ENCODE measurements at regions not wholly inside any gene's neighbourhood (a gene's known extent, or its start where the extent isn't known, plus 50 kb on each side); places are given as distances from the start of the nearest gene placed in this dataset.

DNA sequence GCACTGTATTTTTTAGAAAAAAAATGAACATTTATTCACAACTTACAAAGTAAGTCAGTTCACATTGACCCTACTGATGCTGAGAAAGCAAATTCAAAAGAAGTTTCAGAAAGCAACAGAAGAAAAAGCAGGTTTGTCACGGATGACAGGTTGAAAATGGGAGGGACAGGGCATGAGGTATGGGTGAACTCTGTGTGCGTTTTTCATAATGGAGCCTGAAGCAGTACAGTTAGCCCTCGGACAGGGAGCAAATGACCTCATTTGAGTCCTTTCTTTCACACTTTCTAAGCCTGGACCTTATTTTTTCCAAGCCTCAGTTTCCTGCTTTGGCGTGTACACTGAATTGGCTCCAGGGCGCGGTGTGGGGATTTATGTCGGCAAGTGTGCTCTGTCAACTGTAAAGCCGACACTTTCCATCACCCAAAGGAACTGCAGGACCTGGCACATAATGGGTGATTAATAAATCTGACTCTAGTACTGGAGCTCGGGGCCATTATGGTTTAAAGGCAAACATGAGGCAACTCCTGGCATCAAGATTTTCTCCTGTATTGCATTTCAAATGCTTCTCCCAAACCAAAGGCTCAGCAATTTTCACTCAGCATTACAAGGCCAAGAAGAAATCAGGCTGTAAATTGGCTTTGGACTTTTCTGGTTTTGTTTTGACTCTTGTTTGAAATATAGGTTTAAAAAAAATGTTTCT is 345.5 kb upstream of the DUSP10 start:
- Histone ChIP-seq H3K9me3 (ENCODE audit: control insufficient read depth, insufficient read depth, low read depth, low read length) (no peaks in the 10 kb centered on the region), H3K4me3 (ENCODE audit: low read depth, low read length) (no peak overlapping the region), H3K27ac (ENCODE audit: extremely low read depth, low read depth, low read length) (no peak overlapping the region), H3K4me1 (ENCODE audit: control insufficient read depth, insufficient read depth, low read length) (no peaks in the 10 kb centered on the region), H3K36me3 (ENCODE audit: control insufficient read depth in 2 of 2, insufficient read depth in 1 of 2, low read length in 2 of 2) (no peaks in the 10 kb centered on the region)
- TF ChIP-seq ZNF292 (tag by site-specific recombination; IDR thresholded peaks at IDR 0.05; ENCODE audit: borderline replicate concordance, low read depth), result no peak
- TF ChIP-seq ZNF311 (tag by site-specific recombination; IDR thresholded peaks at IDR 0.05; ENCODE audit: borderline replicate concordance), result no peak
- TF ChIP-seq, protein P1, sequence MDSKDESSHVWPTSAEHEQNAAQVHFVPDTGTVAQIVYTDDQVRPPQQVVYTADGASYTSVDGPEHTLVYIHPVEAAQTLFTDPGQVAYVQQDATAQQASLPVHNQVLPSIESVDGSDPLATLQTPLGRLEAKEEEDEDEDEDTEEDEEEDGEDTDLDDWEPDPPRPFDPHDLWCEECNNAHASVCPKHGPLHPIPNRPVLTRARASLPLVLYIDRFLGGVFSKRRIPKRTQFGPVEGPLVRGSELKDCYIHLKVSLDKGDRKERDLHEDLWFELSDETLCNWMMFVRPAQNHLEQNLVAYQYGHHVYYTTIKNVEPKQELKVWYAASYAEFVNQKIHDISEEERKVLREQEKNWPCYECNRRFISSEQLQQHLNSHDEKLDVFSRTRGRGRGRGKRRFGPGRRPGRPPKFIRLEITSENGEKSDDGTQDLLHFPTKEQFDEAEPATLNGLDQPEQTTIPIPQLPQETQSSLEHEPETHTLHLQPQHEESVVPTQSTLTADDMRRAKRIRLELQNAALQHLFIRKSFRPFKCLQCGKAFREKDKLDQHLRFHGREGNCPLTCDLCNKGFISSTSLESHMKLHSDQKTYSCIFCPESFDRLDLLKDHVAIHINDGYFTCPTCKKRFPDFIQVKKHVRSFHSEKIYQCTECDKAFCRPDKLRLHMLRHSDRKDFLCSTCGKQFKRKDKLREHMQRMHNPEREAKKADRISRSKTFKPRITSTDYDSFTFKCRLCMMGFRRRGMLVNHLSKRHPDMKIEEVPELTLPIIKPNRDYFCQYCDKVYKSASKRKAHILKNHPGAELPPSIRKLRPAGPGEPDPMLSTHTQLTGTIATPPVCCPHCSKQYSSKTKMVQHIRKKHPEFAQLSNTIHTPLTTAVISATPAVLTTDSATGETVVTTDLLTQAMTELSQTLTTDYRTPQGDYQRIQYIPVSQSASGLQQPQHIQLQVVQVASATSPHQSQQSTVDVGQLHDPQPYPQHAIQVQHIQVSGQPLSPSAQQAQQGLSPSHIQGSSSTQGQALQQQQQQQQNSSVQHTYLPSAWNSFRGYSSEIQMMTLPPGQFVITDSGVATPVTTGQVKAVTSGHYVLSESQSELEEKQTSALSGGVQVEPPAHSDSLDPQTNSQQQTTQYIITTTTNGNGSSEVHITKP (tag by site-specific recombination; IDR thresholded peaks at IDR 0.05), result no peak
- no peak for TF ChIP-seq ZNF660 (tag by site-specific recombination; IDR thresholded peaks at IDR 0.05)
- no peak for TF ChIP-seq EGR2 (tag by site-specific recombination; IDR thresholded peaks at IDR 0.05; ENCODE audit: low read depth)
- TF ChIP-seq TCF7L2 (IDR thresholded peaks at IDR 0.05; ENCODE audit: borderline replicate concordance, low read depth, low read length), result no peak
- TF ChIP-seq SALL2 (tag by site-specific recombination; IDR thresholded peaks at IDR 0.05; ENCODE audit: borderline replicate concordance), result no peak
- TF ChIP-seq ZNF768 (tag by site-specific recombination; IDR thresholded peaks at IDR 0.05), result no peak
- TF ChIP-seq ZNF560 (tag by site-specific recombination; IDR thresholded peaks at IDR 0.05; ENCODE audit: borderline replicate concordance), result no peak
- no peak for TF ChIP-seq ZFP37 (tag by site-specific recombination; IDR thresholded peaks at IDR 0.05)
- no peak for TF ChIP-seq ZNF324 (tag by site-specific recombination; IDR thresholded peaks at IDR 0.05)
- TF ChIP-seq, protein P2, sequence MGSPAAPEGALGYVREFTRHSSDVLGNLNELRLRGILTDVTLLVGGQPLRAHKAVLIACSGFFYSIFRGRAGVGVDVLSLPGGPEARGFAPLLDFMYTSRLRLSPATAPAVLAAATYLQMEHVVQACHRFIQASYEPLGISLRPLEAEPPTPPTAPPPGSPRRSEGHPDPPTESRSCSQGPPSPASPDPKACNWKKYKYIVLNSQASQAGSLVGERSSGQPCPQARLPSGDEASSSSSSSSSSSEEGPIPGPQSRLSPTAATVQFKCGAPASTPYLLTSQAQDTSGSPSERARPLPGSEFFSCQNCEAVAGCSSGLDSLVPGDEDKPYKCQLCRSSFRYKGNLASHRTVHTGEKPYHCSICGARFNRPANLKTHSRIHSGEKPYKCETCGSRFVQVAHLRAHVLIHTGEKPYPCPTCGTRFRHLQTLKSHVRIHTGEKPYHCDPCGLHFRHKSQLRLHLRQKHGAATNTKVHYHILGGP (tag by site-specific recombination; IDR thresholded peaks at IDR 0.05), result no peak
- no peak for TF ChIP-seq ZBTB8A (tag by site-specific recombination; IDR thresholded peaks at IDR 0.05)
- no peak for TF ChIP-seq ZNF514 (tag by site-specific recombination; IDR thresholded peaks at IDR 0.05)
- no peak for TF ChIP-seq KLF8 (tag by site-specific recombination; IDR thresholded peaks at IDR 0.05)
- no peak for TF ChIP-seq ZNF48 (tag by site-specific recombination; IDR thresholded peaks at IDR 0.05)
- TF ChIP-seq ZNF175 (tag by site-specific recombination; IDR thresholded peaks at IDR 0.05), result no peak
- no peak for TF ChIP-seq ZBTB1 (tag by site-specific recombination; IDR thresholded peaks at IDR 0.05)
- TF ChIP-seq, protein P3, sequence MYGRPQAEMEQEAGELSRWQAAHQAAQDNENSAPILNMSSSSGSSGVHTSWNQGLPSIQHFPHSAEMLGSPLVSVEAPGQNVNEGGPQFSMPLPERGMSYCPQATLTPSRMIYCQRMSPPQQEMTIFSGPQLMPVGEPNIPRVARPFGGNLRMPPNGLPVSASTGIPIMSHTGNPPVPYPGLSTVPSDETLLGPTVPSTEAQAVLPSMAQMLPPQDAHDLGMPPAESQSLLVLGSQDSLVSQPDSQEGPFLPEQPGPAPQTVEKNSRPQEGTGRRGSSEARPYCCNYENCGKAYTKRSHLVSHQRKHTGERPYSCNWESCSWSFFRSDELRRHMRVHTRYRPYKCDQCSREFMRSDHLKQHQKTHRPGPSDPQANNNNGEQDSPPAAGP (tag by site-specific recombination; IDR thresholded peaks at IDR 0.05), result no peak
- POLR2A ChIA-PET, result no interaction called here
- CTCF ChIA-PET, result no interaction called here

DNA sequence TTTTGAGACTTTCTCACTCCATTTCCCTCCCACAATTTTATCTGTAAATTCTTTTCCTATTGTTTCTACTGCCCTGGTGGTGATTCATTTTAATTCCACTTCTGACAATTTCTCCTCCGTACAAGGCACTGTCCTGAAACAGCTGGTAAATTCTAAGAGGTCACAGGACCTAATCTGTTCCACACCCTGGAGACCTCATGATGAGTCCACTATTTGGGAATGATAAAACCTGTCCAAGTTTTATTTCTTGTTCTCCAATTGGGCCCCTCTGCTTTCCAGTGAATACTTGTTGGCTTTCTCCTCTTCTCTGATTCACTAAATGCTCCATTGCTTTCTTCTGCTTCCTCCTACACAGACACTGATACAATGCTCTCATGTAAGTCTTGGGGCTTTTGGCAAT is 343.1 kb upstream of the DUSP10 start:
- CTCF ChIA-PET, result interaction anchor here (1.1 kb wide), 1 partner anchor 12 kb away, joined by 3 read pairs; no protein-coding TSS in a partner anchor
- POLR2A ChIA-PET, result no interaction called here
- Histone ChIP-seq H3K27ac (ENCODE audit: extremely low read depth, low read depth, low read length) (no peak overlapping the region), H3K36me3 (ENCODE audit: control insufficient read depth in 2 of 2, insufficient read depth in 1 of 2, low read length in 2 of 2) (no peaks in the 10 kb centered on the region), H3K4me1 (ENCODE audit: control insufficient read depth, insufficient read depth, low read length) (no peaks in the 10 kb centered on the region), H3K4me3 (ENCODE audit: low read depth, low read length) (no peak overlapping the region), H3K9me3 (ENCODE audit: control insufficient read depth, insufficient read depth, low read depth, low read length) (no peaks in the 10 kb centered on the region)
- TF ChIP-seq, protein P4, sequence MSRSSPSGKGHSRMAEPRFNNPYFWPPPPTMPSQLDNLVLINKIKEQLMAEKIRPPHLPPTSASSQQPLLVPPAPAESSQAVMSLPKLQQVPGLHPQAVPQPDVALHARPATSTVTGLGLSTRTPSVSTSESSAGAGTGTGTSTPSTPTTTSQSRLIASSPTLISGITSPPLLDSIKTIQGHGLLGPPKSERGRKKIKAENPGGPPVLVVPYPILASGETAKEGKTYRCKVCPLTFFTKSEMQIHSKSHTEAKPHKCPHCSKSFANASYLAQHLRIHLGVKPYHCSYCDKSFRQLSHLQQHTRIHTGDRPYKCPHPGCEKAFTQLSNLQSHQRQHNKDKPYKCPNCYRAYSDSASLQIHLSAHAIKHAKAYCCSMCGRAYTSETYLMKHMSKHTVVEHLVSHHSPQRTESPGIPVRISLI (tag by site-specific recombination; IDR thresholded peaks at IDR 0.05), result no peak
- TF ChIP-seq ZNF433 (tag by site-specific recombination; IDR thresholded peaks at IDR 0.05; ENCODE audit: low read depth) (no peak), ZNF776 (tag by site-specific recombination; IDR thresholded peaks at IDR 0.05; ENCODE audit: borderline replicate concordance) (no peak), ZNF366 (tag by site-specific recombination; conservative IDR thresholded peaks at IDR 0.05) (no peak)
- TF ChIP-seq, protein P5, sequence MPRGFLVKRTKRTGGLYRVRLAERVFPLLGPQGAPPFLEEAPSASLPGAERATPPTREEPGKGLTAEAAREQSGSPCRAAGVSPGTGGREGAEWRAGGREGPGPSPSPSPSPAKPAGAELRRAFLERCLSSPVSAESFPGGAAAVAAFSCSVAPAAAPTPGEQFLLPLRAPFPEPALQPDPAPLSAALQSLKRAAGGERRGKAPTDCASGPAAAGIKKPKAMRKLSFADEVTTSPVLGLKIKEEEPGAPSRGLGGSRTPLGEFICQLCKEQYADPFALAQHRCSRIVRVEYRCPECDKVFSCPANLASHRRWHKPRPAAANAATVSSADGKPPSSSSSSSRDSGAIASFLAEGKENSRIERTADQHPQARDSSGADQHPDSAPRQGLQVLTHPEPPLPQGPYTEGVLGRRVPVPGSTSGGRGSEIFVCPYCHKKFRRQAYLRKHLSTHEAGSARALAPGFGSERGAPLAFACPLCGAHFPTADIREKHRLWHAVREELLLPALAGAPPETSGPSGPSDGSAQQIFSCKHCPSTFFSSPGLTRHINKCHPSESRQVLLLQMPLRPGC (tag by site-specific recombination; IDR thresholded peaks at IDR 0.05), result no peak

All from HEK293 (cell line).